CD4-positive, alpha-beta memory T cell (primary cell): ENCODE measurements at regions not wholly inside any gene's neighbourhood (a gene's known extent, or its start where the extent isn't known, plus 50 kb on each side); places are given as distances from the start of the nearest gene placed in this dataset.

Experiments used
- CTCF ChIA-PET: fragments of 350-600 bp; sonication (Branson Sonifier 250); formaldehyde crosslinking; loops from one replicate; lab custom pipeline; 2021; ENCODE audit warnings: inconsistent platforms; ENCODE audit not compliant: partially characterized antibody; lab: Charles Lee
- POLR2A ChIA-PET: fragments of 350-600 bp; sonication (Branson Sonifier 250); formaldehyde crosslinking; loops from one replicate; lab custom pipeline; 2021; ENCODE audit not compliant: partially characterized antibody; lab: Charles Lee
- DNase-seq, 5 donors: peaks; one replicate each; pipeline versions ENCODE4 v3.0.0 to v3.0.0-alpha.2; 2020 to 2022; ENCODE audit warnings: mixed read lengths in 1 of 5
- H3K27ac ChIP-seq: one replicate; pipeline ENCODE4 v1.7.0; 2013; ENCODE audit warnings: low read depth, low read length
- H3K27me3 ChIP-seq: 2 replicates; pipeline ENCODE4 v1.7.0; 2013; ENCODE audit warnings: mild to moderate bottlenecking, low read length, moderate library complexity; ENCODE audit not compliant: insufficient read depth
- H3K36me3 ChIP-seq: 2 replicates; pipeline ENCODE4 v1.7.0; 2013; ENCODE audit warnings: mild to moderate bottlenecking, low read length, moderate library complexity; ENCODE audit not compliant: insufficient read depth
- H3K4me1 ChIP-seq: 2 replicates; pipeline ENCODE4 v1.7.0; 2013; ENCODE audit warnings: mild to moderate bottlenecking, low read length, moderate library complexity; ENCODE audit not compliant: insufficient read depth
- H3K4me3 ChIP-seq, 2 donors: one replicate each; pipeline ENCODE4 v1.7.0; 2013; ENCODE audit warnings: low read length in 2 of 2, mild to moderate bottlenecking in 1 of 2
- H3K9me3 ChIP-seq, 2 donors: one replicate each; pipeline ENCODE4 v1.7.0; 2013; ENCODE audit warnings: low read length in 2 of 2, control low read depth in 1 of 2; ENCODE audit not compliant: control insufficient read depth in 1 of 2
- H3K27ac Mint-ChIP-seq, 7 donors: one replicate each; pipeline ENCODE4 v1.8.0; 2020 to 2021; ENCODE audit warnings: mixed read lengths in 7 of 7, mild to moderate bottlenecking in 6 of 7, inconsistent platforms in 3 of 7, moderate library complexity in 3 of 7
- H3K27me3 Mint-ChIP-seq, 2 donors: one replicate each; pipeline ENCODE4 v1.8.0; 2020 to 2021; ENCODE audit warnings: mixed read lengths in 2 of 2
- H3K36me3 Mint-ChIP-seq, 2 donors: one replicate each; pipeline ENCODE4 v1.8.0; 2020 to 2021; ENCODE audit warnings: mixed read lengths in 2 of 2, inconsistent platforms in 1 of 2, mild to moderate bottlenecking in 1 of 2
- H3K4me1 Mint-ChIP-seq, 4 donors: one replicate each; pipeline ENCODE4 v1.8.0; 2020 to 2021; ENCODE audit warnings: mixed read lengths in 4 of 4, mild to moderate bottlenecking in 1 of 4
- H3K4me3 Mint-ChIP-seq, 8 donors: one replicate each; pipeline ENCODE4 v1.8.0; 2020 to 2021; ENCODE audit warnings: mixed read lengths in 8 of 8, mild to moderate bottlenecking in 7 of 8, moderate library complexity in 6 of 8, inconsistent platforms in 3 of 8
- H3K9me3 Mint-ChIP-seq, 8 donors: one replicate each; pipeline ENCODE4 v1.8.0; 2020 to 2021; ENCODE audit warnings: mixed read lengths in 8 of 8, mild to moderate bottlenecking in 5 of 8, inconsistent platforms in 3 of 8, moderate library complexity in 1 of 8
- intact Hi-C: fragments of 100-400 bp; cut with micrococcal nuclease; formaldehyde crosslinking; loops from one replicate; pipeline ENCODE4 v1.15.1; 2023

DNA sequence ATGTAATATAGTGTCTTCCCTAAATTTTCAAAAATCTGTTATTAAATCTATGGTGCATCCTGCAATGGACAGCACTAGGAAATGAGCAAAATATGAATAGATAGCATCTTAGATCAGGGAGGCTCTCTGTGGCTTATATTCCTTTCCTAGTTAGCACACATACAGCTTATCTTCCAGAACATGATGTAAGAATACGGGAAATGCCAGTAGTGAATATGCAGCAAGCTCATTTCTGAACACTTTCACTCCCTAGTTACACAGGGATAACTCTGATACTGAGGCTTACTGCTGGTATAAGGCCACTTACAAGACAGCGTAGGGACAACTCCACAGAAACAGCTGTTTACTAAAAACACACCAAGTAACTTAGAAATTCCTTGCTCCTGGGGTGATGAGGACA, 297.3 kb upstream of the SMARCA2 start:
- H3K9me3 Mint-ChIP-seq: peaks cover 0 to 8% (median 4%) of the 10 kb centered on the region in 8 donors
- peaks cover 0 to 20% of the 10 kb centered on the region in 2 donors for H3K27me3 Mint-ChIP-seq
- H3K9me3 ChIP-seq: no peaks in the 10 kb centered on the region
- ChIA-PET POLR2A (no interaction called here), CTCF (interaction anchor here (1.2 kb wide), 1 partner anchor 8 kb away, joined by 3 read pairs; no protein-coding TSS in a partner anchor)
- no peaks in the 10 kb centered on the region for H3K36me3 Mint-ChIP-seq
- H3K27ac ChIP-seq: no peak overlapping the region
- H3K27me3 ChIP-seq: no peaks in the 10 kb centered on the region
- intact Hi-C loops: no loop called here
- H3K27ac Mint-ChIP-seq: no peak overlapping the region
- no peak overlapping the region for H3K4me3 ChIP-seq
- H3K4me3 Mint-ChIP-seq: no peak overlapping the region
- peaks cover 0 to 4% (median 0%) of the 10 kb centered on the region in 4 donors for H3K4me1 Mint-ChIP-seq
- H3K36me3 ChIP-seq: no peaks in the 10 kb centered on the region
- DNase-seq: no peak
- no peaks in the 10 kb centered on the region for H3K4me1 ChIP-seq

DNA sequence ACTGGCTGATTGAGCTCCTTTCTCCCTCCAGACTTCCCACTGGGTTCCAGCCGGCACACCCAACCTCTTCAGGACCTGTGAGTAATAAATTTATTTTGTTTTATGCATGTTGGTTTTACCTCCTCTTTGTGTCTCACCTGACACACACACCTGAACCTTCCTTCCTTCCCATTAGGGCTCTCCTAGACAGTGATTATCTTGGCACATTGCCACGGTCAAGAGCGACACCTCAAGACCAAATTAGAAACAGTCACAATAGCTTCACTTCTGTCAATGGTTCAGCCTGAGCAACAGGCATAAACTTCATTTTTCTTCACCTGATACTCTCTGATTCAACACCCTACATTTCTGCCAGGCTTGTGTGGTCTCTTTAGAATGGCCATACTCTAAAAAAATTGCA, 296.3 kb upstream of the SMARCA2 start:
- no peak for DNase-seq
- Histone ChIP-seq H3K9me3 (no peaks in the 10 kb centered on the region), H3K27me3 (no peaks in the 10 kb centered on the region), H3K27ac (no peak overlapping the region), H3K4me3 (no peak overlapping the region), H3K36me3 (no peaks in the 10 kb centered on the region), H3K4me1 (no peaks in the 10 kb centered on the region)
- Mint-ChIP-seq H3K27ac (no peak overlapping the region), H3K27me3 (peaks cover 0 to 18% of the 10 kb centered on the region in 2 donors), H3K4me3 (no peak overlapping the region), H3K36me3 (no peaks in the 10 kb centered on the region), H3K4me1 (peaks cover 0 to 4% (median 0%) of the 10 kb centered on the region in 4 donors), H3K9me3 (peaks cover 0 to 8% (median 4%) of the 10 kb centered on the region in 8 donors)
- ChIA-PET CTCF (no interaction called here), POLR2A (no interaction called here)
- intact Hi-C loops: no loop called here

DNA sequence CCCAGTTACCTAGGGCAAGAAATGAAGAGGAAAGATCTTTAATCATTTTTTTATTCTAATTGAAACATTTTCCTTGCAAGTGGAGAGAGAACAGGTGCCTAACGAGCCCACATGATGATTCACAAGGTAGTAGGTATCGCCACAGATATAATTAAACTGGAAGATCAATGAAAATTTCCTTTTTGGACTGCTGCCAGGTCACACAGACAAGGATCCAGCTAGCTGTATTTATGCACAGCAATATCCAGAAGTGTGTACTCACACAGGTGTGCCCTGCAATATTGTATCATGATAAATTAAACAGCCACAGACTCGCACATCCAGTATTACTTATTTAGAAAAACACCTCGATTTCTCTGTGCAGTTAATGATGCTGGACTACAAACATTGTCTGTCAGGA, 294.0 kb upstream of the SMARCA2 start:
- Mint-ChIP-seq H3K4me3 (no peak overlapping the region), H3K9me3 (peaks cover 0 to 8% (median 4%) of the 10 kb centered on the region in 8 donors), H3K36me3 (no peaks in the 10 kb centered on the region), H3K4me1 (no peaks in the 10 kb centered on the region), H3K27ac (no peak overlapping the region), H3K27me3 (peaks cover 4 to 10% of the 10 kb centered on the region in 2 donors)
- H3K9me3 ChIP-seq: no peaks in the 10 kb centered on the region
- no peaks in the 10 kb centered on the region for H3K36me3 ChIP-seq
- CTCF ChIA-PET: interaction anchor here (1.4 kb wide), 1 partner anchor 11 kb away, joined by 4 read pairs; no protein-coding TSS in a partner anchor
- no peak for DNase-seq
- H3K27me3 ChIP-seq: no peaks in the 10 kb centered on the region
- no peaks in the 10 kb centered on the region for H3K4me1 ChIP-seq
- no peak overlapping the region for H3K27ac ChIP-seq
- POLR2A ChIA-PET: no interaction called here
- no peak overlapping the region for H3K4me3 ChIP-seq
- intact Hi-C loops: no loop called here

DNA sequence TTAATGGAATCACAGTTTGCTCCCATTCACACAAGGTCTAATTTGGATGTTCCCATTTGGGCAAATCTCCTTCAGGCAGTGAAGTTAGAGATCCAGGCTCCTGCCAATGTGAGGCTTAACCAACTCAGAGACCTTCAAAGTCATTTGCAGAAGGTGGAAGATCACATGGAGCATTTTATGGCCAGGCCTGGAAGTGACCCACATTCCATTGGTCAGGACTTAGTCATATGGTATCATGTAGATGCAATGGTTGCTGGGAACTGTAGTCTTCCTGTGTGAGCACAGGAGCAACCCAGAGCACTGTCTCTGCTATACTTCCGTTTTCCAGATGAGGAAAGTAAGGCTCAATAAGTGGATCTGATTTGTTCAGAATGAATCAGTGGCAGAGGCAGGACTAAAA, 292.7 kb upstream of the SMARCA2 start:
- Histone ChIP-seq H3K4me3 (no peak overlapping the region), H3K27me3 (no peaks in the 10 kb centered on the region), H3K4me1 (no peaks in the 10 kb centered on the region), H3K27ac (no peak overlapping the region), H3K9me3 (no peaks in the 10 kb centered on the region), H3K36me3 (no peaks in the 10 kb centered on the region)
- peaks cover 0 to 1% (median 0%) of the 10 kb centered on the region in 4 donors for H3K4me1 Mint-ChIP-seq
- ChIA-PET CTCF (no interaction called here), POLR2A (no interaction called here)
- H3K4me3 Mint-ChIP-seq: no peak overlapping the region
- intact Hi-C loops: no loop called here
- DNase-seq: no peak
- peaks cover 4 to 10% of the 10 kb centered on the region in 2 donors for H3K27me3 Mint-ChIP-seq
- no peaks in the 10 kb centered on the region for H3K36me3 Mint-ChIP-seq
- H3K9me3 Mint-ChIP-seq: peaks cover 0 to 8% (median 4%) of the 10 kb centered on the region in 8 donors
- no peak overlapping the region for H3K27ac Mint-ChIP-seq

DNA sequence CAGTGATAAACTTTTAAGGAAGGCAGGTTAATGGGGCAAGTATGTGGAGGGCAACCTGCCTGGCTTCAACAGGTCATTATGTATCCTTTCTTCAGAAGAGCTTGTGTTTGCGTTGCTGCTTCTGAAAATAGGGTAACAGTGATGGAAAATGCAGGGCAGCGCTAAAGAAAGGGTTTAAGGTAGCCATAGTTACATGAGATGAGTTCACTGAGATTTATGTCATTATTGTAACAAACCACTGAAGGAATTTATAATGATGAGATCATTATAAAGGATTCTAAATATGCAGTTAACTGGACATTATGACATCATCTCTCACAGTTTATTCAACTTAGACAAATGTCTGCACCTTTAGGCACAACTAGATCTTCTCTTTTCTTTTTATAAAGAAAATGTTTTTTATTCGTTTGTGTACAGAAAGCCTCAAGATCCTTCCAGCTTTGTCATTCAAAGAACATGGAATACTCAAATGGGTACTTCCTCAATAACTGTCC, 291.6 kb upstream of the SMARCA2 start:
- H3K9me3 ChIP-seq: no peaks in the 10 kb centered on the region
- Mint-ChIP-seq H3K4me3 (no peak overlapping the region), H3K27me3 (peaks cover 4 to 5% of the 10 kb centered on the region in 2 donors), H3K4me1 (peaks cover 0 to 1% (median 0%) of the 10 kb centered on the region in 4 donors), H3K9me3 (peaks cover 0 to 6% (median 4%) of the 10 kb centered on the region in 8 donors), H3K27ac (no peak overlapping the region), H3K36me3 (no peaks in the 10 kb centered on the region)
- H3K36me3 ChIP-seq: no peaks in the 10 kb centered on the region
- ChIA-PET CTCF (interaction anchor here (1.6 kb wide), 1 partner anchor 9 kb away, joined by 5 read pairs; no protein-coding TSS in a partner anchor), POLR2A (no interaction called here)
- no peak for DNase-seq
- no peaks in the 10 kb centered on the region for H3K4me1 ChIP-seq
- no peak overlapping the region for H3K4me3 ChIP-seq
- intact Hi-C loops: no loop called here
- H3K27me3 ChIP-seq: no peaks in the 10 kb centered on the region
- H3K27ac ChIP-seq: no peak overlapping the region

DNA sequence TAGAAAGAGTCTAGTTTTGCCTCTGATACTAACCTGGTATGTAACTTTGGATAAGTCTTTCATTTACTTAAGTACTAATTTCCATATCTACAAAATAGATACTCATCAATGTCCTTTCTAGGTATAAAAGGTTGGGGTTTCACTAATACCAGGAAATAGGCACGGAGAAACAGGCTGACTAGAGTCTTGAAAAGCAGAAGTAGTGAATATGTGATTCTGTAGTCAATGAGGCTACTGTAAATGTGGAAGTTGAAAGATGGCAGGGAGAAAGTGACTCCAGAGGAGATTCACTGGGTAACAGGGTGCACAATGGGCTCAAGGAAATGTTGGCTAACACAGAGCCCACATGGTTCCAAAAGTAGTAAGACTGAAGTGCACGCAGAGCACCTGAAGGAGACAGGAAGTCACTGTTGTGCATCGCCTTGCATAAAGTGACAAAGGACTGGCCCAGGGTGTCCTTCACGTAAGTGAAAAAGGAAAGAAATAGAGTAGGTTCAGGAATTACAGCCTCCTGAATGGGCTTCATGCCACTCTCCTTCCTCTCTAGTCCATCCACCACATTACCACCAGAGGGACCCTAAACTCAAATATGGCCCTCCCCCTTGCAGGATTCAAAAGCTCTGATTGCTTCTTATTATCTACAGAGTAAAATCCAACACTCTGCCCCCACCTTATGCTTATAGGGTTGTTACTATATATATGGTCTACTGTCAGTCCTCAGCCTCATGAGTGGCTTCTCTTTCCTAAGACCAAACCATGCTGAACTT, 288.0 kb upstream of the SMARCA2 start:
- CTCF ChIA-PET: interaction anchor here (0.7 to 1.2 kb wide), 8 partner anchors 9 to 361 kb away, joined by 3 to 7 read pairs (median 4); no protein-coding TSS in a partner anchor
- Mint-ChIP-seq H3K27me3 (peaks cover 4 to 6% of the 10 kb centered on the region in 2 donors), H3K9me3 (no peaks in the 10 kb centered on the region), H3K36me3 (no peaks in the 10 kb centered on the region), H3K27ac (no peak overlapping the region), H3K4me1 (peaks cover 0 to 1% (median 0%) of the 10 kb centered on the region in 4 donors), H3K4me3 (no peak overlapping the region)
- intact Hi-C loops: loop anchor here (1.0 to 2.0 kb wide), 2 partner anchors 340 to 360 kb away; no protein-coding TSS in a partner anchor
- H3K27me3 ChIP-seq: no peaks in the 10 kb centered on the region
- no peak overlapping the region for H3K27ac ChIP-seq
- H3K4me1 ChIP-seq: no peaks in the 10 kb centered on the region
- H3K36me3 ChIP-seq: no peaks in the 10 kb centered on the region
- no peaks in the 10 kb centered on the region for H3K9me3 ChIP-seq
- DNase-seq: peak in 4 of 5 donors; percentile 5 to 22 (median 14)
- POLR2A ChIA-PET: interaction anchor here (0.6 kb wide), 1 partner anchor 274 kb away, joined by 3 read pairs; no protein-coding TSS in a partner anchor
- no peak overlapping the region for H3K4me3 ChIP-seq

DNA sequence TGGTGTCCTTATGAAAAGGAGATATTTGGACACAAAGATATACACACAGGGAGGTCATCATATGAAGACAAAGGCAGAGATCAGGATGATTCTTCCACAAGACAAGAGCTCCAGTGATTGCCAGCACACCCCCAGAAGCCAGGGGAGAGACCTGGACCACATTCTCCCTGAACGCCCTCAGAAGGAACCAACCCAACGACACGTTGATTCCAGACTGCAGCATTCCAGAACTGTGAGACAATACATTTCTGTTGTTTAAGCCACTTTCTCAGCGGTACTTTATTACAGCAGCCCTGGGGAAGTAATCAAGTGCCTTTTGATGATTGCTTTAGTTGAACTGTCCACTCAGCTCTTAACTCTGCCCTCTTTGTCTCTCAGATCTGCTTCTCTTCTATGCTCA, 285.5 kb upstream of the SMARCA2 start:
- DNase-seq: no peak
- H3K9me3 Mint-ChIP-seq: no peaks in the 10 kb centered on the region

More for the DNA sequence above, 285.5 kb upstream of the SMARCA2 start:
- H3K27ac ChIP-seq: no peak overlapping the region
- H3K27me3 Mint-ChIP-seq: peaks cover 0 to 6% of the 10 kb centered on the region in 2 donors
- no peaks in the 10 kb centered on the region for H3K36me3 ChIP-seq
- no peak overlapping the region for H3K27ac Mint-ChIP-seq
- POLR2A ChIA-PET: no interaction called here
- H3K4me3 Mint-ChIP-seq: no peak overlapping the region
- peaks cover 0 to 1% (median 0%) of the 10 kb centered on the region in 4 donors for H3K4me1 Mint-ChIP-seq
- CTCF ChIA-PET: no interaction called here
- no peaks in the 10 kb centered on the region for H3K4me1 ChIP-seq
- no peak overlapping the region for H3K4me3 ChIP-seq
- H3K27me3 ChIP-seq: no peaks in the 10 kb centered on the region
- no peaks in the 10 kb centered on the region for H3K9me3 ChIP-seq
- intact Hi-C loops: no loop called here
- H3K36me3 Mint-ChIP-seq: no peaks in the 10 kb centered on the region
